ENCODE measurements at regions not wholly inside any gene's neighbourhood (a gene's known extent, or its start where the extent isn't known, plus 50 kb on each side); places are given as distances from the start of the nearest gene placed in this dataset.
"Not testable (repeated sequence)": the region's sequence is repeated elsewhere in the genome, so short reads cannot be mapped to it uniquely, and the experiment has no call there.

- no peak for DNase-seq (ENCODE audit: low spot score)
Observed at GRCh38 chr11:38011496-38011895, 1413.5 kb upstream of the RAG2 start.

GRCh38 chr11:38009932-38010331 lies 1411.9 kb upstream of the RAG2 start:
- no peak for DNase-seq (ENCODE audit: low spot score)

GRCh38 chr11:38006466-38006865 lies 1408.4 kb upstream of the RAG2 start:
- no peak for DNase-seq (ENCODE audit: low spot score)

- DNase-seq (ENCODE audit: low spot score): no peak
Observed at GRCh38 chr11:38005597-38005996, 1407.6 kb upstream of the RAG2 start.

- no peak for DNase-seq (ENCODE audit: low spot score)
Observed at GRCh38 chr11:37999171-37999570, 1401.1 kb upstream of the RAG2 start.

- DNase-seq (ENCODE audit: low spot score): no peak
Observed at GRCh38 chr11:37995886-37996285, 1397.8 kb upstream of the RAG2 start.

GRCh38 chr11:37988031-37988430 lies 1390.0 kb upstream of the RAG2 start:
- no peak for DNase-seq (ENCODE audit: low spot score)

- DNase-seq (ENCODE audit: low spot score): no peak
Observed at GRCh38 chr11:37984991-37985390, 1387.0 kb upstream of the RAG2 start.

GRCh38 chr11:37978647-37979046 lies 1380.6 kb upstream of the RAG2 start:
- no peak for DNase-seq (ENCODE audit: low spot score)

- no peak for DNase-seq (ENCODE audit: low spot score)
Observed at GRCh38 chr11:37973941-37974340, 1375.9 kb upstream of the RAG2 start.

GRCh38 chr11:37972691-37973090 lies 1374.7 kb upstream of the RAG2 start:
- DNase-seq (ENCODE audit: low spot score): no peak

GRCh38 chr11:37969336-37969735 lies 1371.3 kb upstream of the RAG2 start:
- DNase-seq (ENCODE audit: low spot score): not testable (repeated sequence)

- no peak for DNase-seq (ENCODE audit: low spot score)
Observed at GRCh38 chr11:37968148-37968547, 1370.1 kb upstream of the RAG2 start.

- DNase-seq (ENCODE audit: low spot score): no peak
Observed at GRCh38 chr11:37967635-37968034, 1369.6 kb upstream of the RAG2 start.

GRCh38 chr11:37963440-37963839 lies 1365.4 kb upstream of the RAG2 start:
- DNase-seq (ENCODE audit: low spot score): no peak

- DNase-seq (ENCODE audit: low spot score): no peak
Observed at GRCh38 chr11:37957717-37958116, 1359.7 kb upstream of the RAG2 start.

- DNase-seq (ENCODE audit: low spot score): no peak
Observed at GRCh38 chr11:37951996-37952395, 1354.0 kb upstream of the RAG2 start.

GRCh38 chr11:37948258-37948657 lies 1350.2 kb upstream of the RAG2 start:
- DNase-seq (ENCODE audit: low spot score): no peak

- no peak for DNase-seq (ENCODE audit: low spot score)
Observed at GRCh38 chr11:37947821-37948220, 1349.8 kb upstream of the RAG2 start.

GRCh38 chr11:37946155-37946766 lies 1348.2 kb upstream of the RAG2 start:
- DNase-seq (ENCODE audit: low spot score): peak; percentile 15

GRCh38 chr11:37942081-37942480 lies 1344.0 kb upstream of the RAG2 start:
- DNase-seq (ENCODE audit: low spot score): no peak

- no peak for DNase-seq (ENCODE audit: low spot score)
Observed at GRCh38 chr11:37929100-37929653, 1331.1 kb upstream of the RAG2 start.

- DNase-seq (ENCODE audit: low spot score): no peak
Observed at GRCh38 chr11:37926772-37927171, 1328.7 kb upstream of the RAG2 start.

- no peak for DNase-seq (ENCODE audit: low spot score)
Observed at GRCh38 chr11:37916331-37916730, 1318.3 kb upstream of the RAG2 start.
